ENCODE measurements at regions not wholly inside any gene's neighbourhood (a gene's known extent, or its start where the extent isn't known, plus 50 kb on each side); places are given as distances from the start of the nearest gene placed in this dataset.

- Histone ChIP-seq H3K9me3 (ENCODE audit: control insufficient read depth in 1 of 2, insufficient read depth in 1 of 2, low read depth in 1 of 2, low read length in 2 of 2) (no peaks in the 10 kb centered on the region), H2AFZ (ENCODE audit: low read depth, low read length, poor library complexity, severe bottlenecking) (no peak overlapping the region), H3K9me2 (ENCODE audit: insufficient read depth) (no peaks in the 10 kb centered on the region), H3K36me3 (ENCODE audit: control insufficient read depth in 1 of 2, insufficient read depth in 2 of 2, low read length in 2 of 2) (no peaks in the 10 kb centered on the region), H3K4me3 (replicated peaks in 1 of 2; ENCODE audit: low read depth in 1 of 2, low read length in 2 of 2) (no peak overlapping the region), H3K27me3 (ENCODE audit: insufficient read depth, low read length) (no peaks in the 10 kb centered on the region), H3K4me1 (ENCODE audit: control insufficient read depth in 1 of 2, insufficient read depth in 2 of 2, low read length in 2 of 2) (no peaks in the 10 kb centered on the region), H3K27ac (ENCODE audit: low read depth, low read length) (no peak overlapping the region), H3K79me2 (ENCODE audit: insufficient read depth, low read length) (no peaks in the 10 kb centered on the region), H4K20me1 (ENCODE audit: insufficient read depth) (no peaks in the 10 kb centered on the region), H3K9ac (ENCODE audit: low read length) (no peak overlapping the region), H3K4me2 (ENCODE audit: low read length) (no peak overlapping the region)
- BruUV-seq (replicated peaks) = no TSS peak
- TF ChIP-seq MAX (IDR thresholded peaks at IDR 0.05) = no peak
- intact Hi-C loops (cut with micrococcal nuclease) = no loop called here
- POLR2A ChIA-PET = no interaction called here
- CTCF ChIA-PET = no interaction called here
- DNase-seq (ENCODE audit: low read depth, low spot score) = no peak
- ATAC-seq = no peak
- RAD21 ChIA-PET (ENCODE audit: low non-redundant PET in 1 of 2, low total read pairs in 2 of 2, uncharacterized antibody in 2 of 2, unreplicated experiment in 2 of 2) = no interaction called here
Measured at GRCh38 chr1:114234408-114235124, 80.9 kb upstream of the SYT6 start.

- Histone ChIP-seq H3K9me3 (ENCODE audit: control insufficient read depth in 1 of 2, insufficient read depth in 1 of 2, low read depth in 1 of 2, low read length in 2 of 2) (no peaks in the 10 kb centered on the region), H3K27ac (ENCODE audit: low read depth, low read length) (no peak overlapping the region), H4K20me1 (ENCODE audit: insufficient read depth) (no peaks in the 10 kb centered on the region), H2AFZ (ENCODE audit: low read depth, low read length, poor library complexity, severe bottlenecking) (no peak overlapping the region), H3K27me3 (ENCODE audit: insufficient read depth, low read length) (no peaks in the 10 kb centered on the region), H3K4me1 (ENCODE audit: control insufficient read depth in 1 of 2, insufficient read depth in 2 of 2, low read length in 2 of 2) (no peaks in the 10 kb centered on the region), H3K79me2 (ENCODE audit: insufficient read depth, low read length) (no peaks in the 10 kb centered on the region), H3K4me3 (replicated peaks in 1 of 2; ENCODE audit: low read depth in 1 of 2, low read length in 2 of 2) (no peak overlapping the region), H3K9ac (ENCODE audit: low read length) (no peak overlapping the region), H3K9me2 (ENCODE audit: insufficient read depth) (no peaks in the 10 kb centered on the region), H3K36me3 (ENCODE audit: control insufficient read depth in 1 of 2, insufficient read depth in 2 of 2, low read length in 2 of 2) (no peaks in the 10 kb centered on the region), H3K4me2 (ENCODE audit: low read length) (no peak overlapping the region)
- DNase-seq (ENCODE audit: low read depth, low spot score) (no peak), ATAC-seq (no peak)
- intact Hi-C loops (cut with micrococcal nuclease) = no loop called here
- BruUV-seq (replicated peaks) = no TSS peak
- ChIA-PET CTCF (no interaction called here), POLR2A (no interaction called here), RAD21 (ENCODE audit: low non-redundant PET in 1 of 2, low total read pairs in 2 of 2, uncharacterized antibody in 2 of 2, unreplicated experiment in 2 of 2) (no interaction called here)
- TF ChIP-seq ZFX (IDR thresholded peaks at IDR 0.05) = no peak
- no peak for TF ChIP-seq TCF7L2 (IDR thresholded peaks at IDR 0.05; ENCODE audit: borderline replicate concordance, extremely low read depth, insufficient read depth, insufficient read length)
- no peak for TF ChIP-seq POLR2A (IDR thresholded peaks at IDR 0.05; ENCODE audit: borderline replicate concordance, extremely low read depth, insufficient read depth, insufficient read length)
- TF ChIP-seq EZH2phosphoT487 (IDR thresholded peaks at IDR 0.05; ENCODE audit: borderline replicate concordance) = no peak
- TF ChIP-seq POLR2AphosphoS5 (IDR thresholded peaks at IDR 0.05; ENCODE audit: low read depth, low read length) = no peak
- no peak for TF ChIP-seq ZBTB33 (IDR thresholded peaks at IDR 0.05; ENCODE audit: extremely low read depth, insufficient replicate concordance, low read length)
- TF ChIP-seq SP1 (IDR thresholded peaks at IDR 0.05; ENCODE audit: low read depth) = no peak
- no peak for TF ChIP-seq EZH2 (IDR thresholded peaks at IDR 0.05)
- TF ChIP-seq ELF1 (IDR thresholded peaks at IDR 0.05; ENCODE audit: borderline replicate concordance, low read depth) = no peak
- TF ChIP-seq JUND (IDR thresholded peaks at IDR 0.05) = no peak
- no peak for TF ChIP-seq CEBPB (IDR thresholded peaks at IDR 0.05; ENCODE audit: low read depth)
- TF ChIP-seq RAD21 (IDR thresholded peaks at IDR 0.05; ENCODE audit: low read depth) = no peak
- TF ChIP-seq CTCF (IDR thresholded peaks at IDR 0.05 in 2 of 3, conservative IDR thresholded peaks at IDR 0.05 in 1 of 3; ENCODE audit: borderline replicate concordance in 1 of 3, insufficient read depth in 1 of 3, low read depth in 2 of 3, low read length in 2 of 3) = no peak
Measured at GRCh38 chr1:114232691-114233090, 79.0 kb upstream of the SYT6 start.
